Lower leg skin (tissue), 4 donors: ENCODE measurements at regions not wholly inside any gene's neighbourhood (a gene's known extent, or its start where the extent isn't known, plus 50 kb on each side); places are given as distances from the start of the nearest gene placed in this dataset.
"Not testable (repeated sequence)": the region's sequence is repeated elsewhere in the genome, so short reads cannot be mapped to it uniquely, and the experiment has no call there.

Source experiments
- DNase-seq, 2 donors: peaks; one replicate each; pipeline ENCODE4 v3.0.0-alpha.2; 2019; ENCODE audit warnings: low spot score in 2 of 2
- H3K4me3 ChIP-seq: fragments of 200-600 bp; sonication (generic); 2 replicates; pipeline ENCODE4 v1.5.1; 2017; ENCODE audit warnings: mild to moderate bottlenecking, low read depth; ENCODE audit not compliant: poor library complexity, severe bottlenecking
- POLR2A ChIP-seq, 2 donors: fragments of 450-650 bp; IDR thresholded peaks; one replicate each; pipeline ENCODE4 v1.6.1; 2016 to 2017; ENCODE audit warnings: antibody characterized with exemption in 2 of 2, mild to moderate bottlenecking in 1 of 2, moderate library complexity in 1 of 2
- WGBS, 2 donors: methylation state at CpG; one replicate each; pipeline ENCODE4 v1.1.5; 2018; 5-methylcytosine and 5-hydroxymethylcytosine counted together
- intact Hi-C: fragments of 100-400 bp; cut with DNase I; formaldehyde crosslinking; loops from one replicate; pipeline ENCODE4 v1.15.0; 2023; ENCODE audit warnings: low total_unique reads
- TF ChIP-seq, protein P1 (sequence below), 3 donors: fragments of 450-650 bp; IDR thresholded peaks; one replicate each; pipeline ENCODE4 v1.5.1; 2016; ENCODE audit warnings: antibody characterized with exemption in 3 of 3, mild to moderate bottlenecking in 3 of 3, moderate library complexity in 2 of 3

DNA sequence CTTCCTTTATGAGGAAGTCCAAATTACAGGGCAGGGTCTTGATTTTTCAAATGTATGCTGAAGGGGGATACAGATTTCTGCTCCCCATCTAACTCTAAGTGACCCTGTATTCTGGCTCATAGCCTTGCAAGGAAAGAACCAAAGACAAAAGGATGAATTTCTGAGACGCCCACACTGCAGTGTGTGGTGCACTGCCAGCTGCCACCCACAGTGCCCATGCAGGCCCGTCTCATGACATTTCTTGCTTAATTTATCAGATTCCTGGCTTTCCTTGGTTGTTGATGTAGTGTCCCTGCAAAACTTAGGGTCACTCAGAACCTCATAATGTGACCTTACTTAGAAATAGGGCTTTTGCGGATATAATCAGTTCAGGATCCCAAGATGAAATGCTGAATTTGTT lies 68.0 kb downstream of the CBLN4 start:
- TF ChIP-seq POLR2A (IDR thresholded peaks at IDR 0.05), result no peak
- TF ChIP-seq, protein P1, sequence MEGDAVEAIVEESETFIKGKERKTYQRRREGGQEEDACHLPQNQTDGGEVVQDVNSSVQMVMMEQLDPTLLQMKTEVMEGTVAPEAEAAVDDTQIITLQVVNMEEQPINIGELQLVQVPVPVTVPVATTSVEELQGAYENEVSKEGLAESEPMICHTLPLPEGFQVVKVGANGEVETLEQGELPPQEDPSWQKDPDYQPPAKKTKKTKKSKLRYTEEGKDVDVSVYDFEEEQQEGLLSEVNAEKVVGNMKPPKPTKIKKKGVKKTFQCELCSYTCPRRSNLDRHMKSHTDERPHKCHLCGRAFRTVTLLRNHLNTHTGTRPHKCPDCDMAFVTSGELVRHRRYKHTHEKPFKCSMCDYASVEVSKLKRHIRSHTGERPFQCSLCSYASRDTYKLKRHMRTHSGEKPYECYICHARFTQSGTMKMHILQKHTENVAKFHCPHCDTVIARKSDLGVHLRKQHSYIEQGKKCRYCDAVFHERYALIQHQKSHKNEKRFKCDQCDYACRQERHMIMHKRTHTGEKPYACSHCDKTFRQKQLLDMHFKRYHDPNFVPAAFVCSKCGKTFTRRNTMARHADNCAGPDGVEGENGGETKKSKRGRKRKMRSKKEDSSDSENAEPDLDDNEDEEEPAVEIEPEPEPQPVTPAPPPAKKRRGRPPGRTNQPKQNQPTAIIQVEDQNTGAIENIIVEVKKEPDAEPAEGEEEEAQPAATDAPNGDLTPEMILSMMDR (IDR thresholded peaks at IDR 0.05), result no peak
- H3K4me3 ChIP-seq, result no peak overlapping the region
- no peak for DNase-seq
- intact Hi-C loops, result no loop called here
- 79 to 84% methylated on average over 3 of the region's 3 CpGs for WGBS, 2 donors

DNA sequence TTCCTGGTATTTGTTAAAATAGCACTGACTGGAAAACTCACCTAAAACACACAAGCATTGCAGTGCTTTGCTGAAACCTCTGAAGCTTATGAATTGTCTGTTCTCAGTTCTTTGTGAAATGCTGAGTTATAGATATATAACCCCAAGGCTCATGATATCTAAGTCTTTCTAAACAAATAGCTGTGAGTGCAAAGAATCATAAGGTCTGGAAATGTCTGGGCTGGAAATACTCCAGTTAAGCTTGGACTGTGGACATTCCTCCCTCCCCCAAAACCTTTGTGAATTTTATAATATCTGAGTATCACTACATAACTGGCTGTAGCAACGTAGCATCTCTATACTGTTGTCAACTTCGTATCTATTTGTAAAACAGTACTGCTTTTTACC lies 69.1 kb downstream of the CBLN4 start:
- no peak overlapping the region for H3K4me3 ChIP-seq
- DNase-seq, result no peak
- 67 to 75% methylated on average over 2 of the region's 2 CpGs for WGBS, 2 donors
- TF ChIP-seq, protein P1 (IDR thresholded peaks at IDR 0.05), result no peak
- TF ChIP-seq POLR2A (IDR thresholded peaks at IDR 0.05), result no peak
- intact Hi-C loops, result no loop called here

DNA sequence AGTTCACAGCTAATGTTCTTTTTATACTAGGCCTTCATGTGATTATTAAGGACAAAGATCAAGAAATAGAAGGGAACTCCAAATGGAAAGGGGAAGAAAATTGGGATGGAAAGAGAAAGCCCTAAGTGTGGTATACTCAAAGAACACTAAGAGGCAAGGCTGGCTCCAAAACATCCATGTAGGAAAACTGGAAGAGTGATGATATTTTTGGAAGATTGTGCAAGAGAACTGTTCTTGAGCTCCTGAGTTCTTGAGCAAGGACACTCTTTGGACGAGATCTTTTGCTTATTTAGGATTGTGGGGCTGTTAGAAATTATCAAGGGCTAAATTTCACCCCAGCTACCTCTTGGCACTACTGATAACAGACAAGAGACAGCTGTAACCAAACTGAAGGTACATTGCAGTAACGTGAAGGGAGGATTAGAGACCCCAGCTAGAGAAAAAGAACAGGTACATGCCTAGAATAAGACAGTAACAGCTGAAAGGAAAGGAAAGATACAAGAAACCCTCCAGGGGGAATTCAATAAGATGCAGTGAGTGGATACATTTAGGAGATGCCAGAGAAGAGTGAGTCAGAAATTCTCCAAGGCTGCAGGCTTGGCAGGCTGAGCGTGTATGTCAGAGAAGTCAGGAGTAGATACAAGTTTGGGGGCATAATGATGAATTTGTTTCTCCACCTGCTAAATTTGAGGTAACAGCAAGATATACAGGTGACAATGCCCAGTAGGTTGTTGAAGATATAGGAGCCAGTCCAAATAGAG lies 69.7 kb downstream of the CBLN4 start:
- TF ChIP-seq, protein P1 (IDR thresholded peaks at IDR 0.05), result no peak
- no peak for TF ChIP-seq POLR2A (IDR thresholded peaks at IDR 0.05)
- intact Hi-C loops, result no loop called here
- WGBS, 2 donors, result 13 to 24% methylated on average over 3 of the region's 3 CpGs
- DNase-seq, result no peak
- no peak overlapping the region for H3K4me3 ChIP-seq

DNA sequence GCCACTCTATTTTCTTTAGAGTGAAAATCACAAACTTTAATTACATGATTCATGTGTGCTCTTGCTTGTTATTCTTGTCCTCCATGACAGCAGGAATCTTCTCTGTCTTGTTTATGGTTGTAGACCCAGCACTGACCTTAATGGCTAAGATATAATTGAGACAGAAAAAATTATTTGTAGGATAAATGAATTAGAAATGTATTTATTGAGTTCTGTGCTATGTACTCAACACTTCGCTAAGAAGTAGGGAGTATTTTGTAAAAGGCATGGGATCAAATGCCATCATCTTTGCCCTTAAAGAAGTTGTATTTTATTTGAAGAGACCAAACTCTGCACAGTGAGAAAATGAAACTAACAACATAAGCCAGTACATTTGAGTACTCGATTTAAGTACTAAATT lies 71.2 kb downstream of the CBLN4 start:
- 77 to 91% methylated on average over 2 of the region's 2 CpGs for WGBS, 2 donors
- no peak overlapping the region for H3K4me3 ChIP-seq
- TF ChIP-seq POLR2A (IDR thresholded peaks at IDR 0.05), result no peak
- TF ChIP-seq, protein P1 (IDR thresholded peaks at IDR 0.05), result no peak
- DNase-seq, result no peak
- intact Hi-C loops, result no loop called here

- H3K4me3 ChIP-seq, DNase-seq, intact Hi-C loops: not testable (repeated sequence)
- whole genome bisulfite sequencing, 2 donors, result 71 to 74% methylated on average over 2 of the region's 2 CpGs
Observed at GRCh38 chr20:55930876-55931275, 74.4 kb downstream of the CBLN4 start.

DNA sequence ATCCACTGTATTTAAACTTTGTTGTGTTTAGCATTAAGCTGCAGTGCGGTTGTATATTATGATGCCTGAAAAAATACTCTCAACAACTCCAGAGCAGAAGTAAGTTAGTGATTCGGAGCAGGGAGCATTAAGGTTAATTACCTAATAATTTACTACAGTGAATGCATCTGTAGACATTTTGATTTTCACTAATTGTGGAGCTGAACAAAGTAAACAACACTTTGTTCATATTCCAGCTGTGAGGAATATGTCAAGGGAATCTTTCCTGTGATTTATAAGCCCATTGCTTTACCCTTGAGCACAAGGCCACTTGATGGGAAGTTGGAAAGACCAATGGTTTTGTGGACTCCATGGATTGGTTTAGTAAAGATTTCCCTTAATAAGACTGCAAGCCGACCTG lies 77.1 kb downstream of the CBLN4 start:
- no peak for DNase-seq
- TF ChIP-seq, protein P1 (IDR thresholded peaks at IDR 0.05), result no peak
- TF ChIP-seq POLR2A (IDR thresholded peaks at IDR 0.05), result no peak
- no peak overlapping the region for H3K4me3 ChIP-seq
- 58 to 64% methylated on average over 3 of the region's 3 CpGs for WGBS, 2 donors
- intact Hi-C loops, result no loop called here
